Naive thymus-derived CD4-positive, alpha-beta T cell (primary cell): ENCODE measurements at regions not wholly inside any gene's neighbourhood (a gene's known extent, or its start where the extent isn't known, plus 50 kb on each side); places are given as distances from the start of the nearest gene placed in this dataset.

ENCODE experiments used
- ATAC-seq: fragments of 150-1000 bp; cut with Tn5 transposase; 2 replicates; pipeline ENCODE4 v1.10.0; 2021; ENCODE audit warnings: mild to moderate bottlenecking, moderate library complexity
- CTCF ChIA-PET: fragments of 350-600 bp; sonication (Branson Sonifier 250); formaldehyde crosslinking; loops from one replicate; lab custom pipeline; 2021; ENCODE audit warnings: antibody characterized with exemption; lab: Charles Lee
- POLR2A ChIA-PET: fragments of 350-600 bp; sonication (Branson Sonifier 250); formaldehyde crosslinking; loops from one replicate; lab custom pipeline; 2021; ENCODE audit warnings: antibody characterized with exemption, inconsistent platforms; lab: Charles Lee
- DNase-seq, 9 donors: peaks; one replicate each; pipeline versions ENCODE4 v3.0.0 to v3.0.0-alpha.2; 2020 to 2022; ENCODE audit warnings: mixed read lengths in 1 of 9
- H3K27ac ChIP-seq: one replicate; pipeline ENCODE4 v1.7.0; 2013; ENCODE audit warnings: mild to moderate bottlenecking, low read depth, low read length, moderate library complexity
- H3K27me3 ChIP-seq, 2 donors: one replicate each; pipeline ENCODE4 v1.7.0; 2013; ENCODE audit warnings: low read length in 2 of 2, mild to moderate bottlenecking in 2 of 2, moderate library complexity in 2 of 2; ENCODE audit not compliant: control insufficient read depth in 2 of 2, insufficient read depth in 2 of 2
- H3K36me3 ChIP-seq, 3 experiments: 1 replicate in 2 of 3; 2 replicates in 1 of 3; pipeline ENCODE4 v1.7.0; 2013; ENCODE audit warnings: low read length in 3 of 3, mild to moderate bottlenecking in 3 of 3, moderate library complexity in 1 of 3; ENCODE audit not compliant: insufficient read depth in 3 of 3, control insufficient read depth in 2 of 3
- H3K4me1 ChIP-seq, 2 donors: one replicate each; pipeline ENCODE4 v1.7.0; 2013; ENCODE audit warnings: low read length in 2 of 2, mild to moderate bottlenecking in 2 of 2, moderate library complexity in 1 of 2; ENCODE audit not compliant: control insufficient read depth in 2 of 2, insufficient read depth in 2 of 2
- H3K4me3 ChIP-seq: 2 replicates; pipeline ENCODE4 v1.7.0; 2013; ENCODE audit warnings: mild to moderate bottlenecking, low read length
- H3K9me3 ChIP-seq, 3 experiments: 1 replicate in 2 of 3; 2 replicates in 1 of 3; pipeline ENCODE4 v1.7.0; 2013; ENCODE audit warnings: low read length in 3 of 3; ENCODE audit not compliant: control insufficient read depth in 2 of 3
- H3K27ac Mint-ChIP-seq, 9 donors: one replicate each; pipeline ENCODE4 v1.8.0; 2020 to 2022; ENCODE audit warnings: mixed read lengths in 9 of 9, mild to moderate bottlenecking in 8 of 9, moderate library complexity in 5 of 9, inconsistent platforms in 2 of 9
- H3K27me3 Mint-ChIP-seq, 5 donors: one replicate each; pipeline ENCODE4 v1.8.0; 2021 to 2022; ENCODE audit warnings: mixed read lengths in 5 of 5, mild to moderate bottlenecking in 1 of 5
- H3K36me3 Mint-ChIP-seq, 5 donors: one replicate each; pipeline ENCODE4 v1.8.0; 2020 to 2022; ENCODE audit warnings: mixed read lengths in 5 of 5, mild to moderate bottlenecking in 3 of 5, inconsistent platforms in 1 of 5
- H3K4me1 Mint-ChIP-seq, 7 donors: one replicate each; pipeline ENCODE4 v1.8.0; 2020 to 2022; ENCODE audit warnings: mixed read lengths in 7 of 7, mild to moderate bottlenecking in 3 of 7, inconsistent platforms in 1 of 7
- H3K4me3 Mint-ChIP-seq, 10 donors: one replicate each; pipeline ENCODE4 v1.8.0; 2020 to 2022; ENCODE audit warnings: mild to moderate bottlenecking in 10 of 10, mixed read lengths in 10 of 10, moderate library complexity in 6 of 10, inconsistent platforms in 2 of 10
- H3K9me3 Mint-ChIP-seq, 11 donors: one replicate each; pipeline ENCODE4 v1.8.0; 2020 to 2022; ENCODE audit warnings: mixed read lengths in 11 of 11, mild to moderate bottlenecking in 4 of 11, inconsistent platforms in 1 of 11, moderate library complexity in 1 of 11
- intact Hi-C, 2 donors: fragments of 100-400 bp; cut with micrococcal nuclease; formaldehyde crosslinking; loops; one replicate each; pipeline ENCODE4 v1.15.1; 2023

- Histone ChIP-seq H3K27me3 (no peaks in the 10 kb centered on the region), H3K27ac (no peak overlapping the region), H3K9me3 (no peaks in the 10 kb centered on the region), H3K36me3 (no peaks in the 10 kb centered on the region), H3K4me1 (no peaks in the 10 kb centered on the region), H3K4me3 (no peak overlapping the region)
- Mint-ChIP-seq H3K9me3 (peaks cover 0 to 2% (median 0%) of the 10 kb centered on the region in 11 donors), H3K27ac (no peak overlapping the region), H3K4me1 (peaks cover 0 to 5% (median 0%) of the 10 kb centered on the region in 7 donors), H3K36me3 (no peaks in the 10 kb centered on the region), H3K27me3 (peaks cover 8 to 36% (median 23%) of the 10 kb centered on the region in 5 donors), H3K4me3 (no peak overlapping the region)
- CTCF ChIA-PET: no interaction called here
- no peak for DNase-seq
- intact Hi-C loops: no loop called here
- ATAC-seq: no peak
- POLR2A ChIA-PET: no interaction called here
Observed at GRCh38 chr6:106799031-106799894, 169.9 kb downstream of the QRSL1 start.

DNA sequence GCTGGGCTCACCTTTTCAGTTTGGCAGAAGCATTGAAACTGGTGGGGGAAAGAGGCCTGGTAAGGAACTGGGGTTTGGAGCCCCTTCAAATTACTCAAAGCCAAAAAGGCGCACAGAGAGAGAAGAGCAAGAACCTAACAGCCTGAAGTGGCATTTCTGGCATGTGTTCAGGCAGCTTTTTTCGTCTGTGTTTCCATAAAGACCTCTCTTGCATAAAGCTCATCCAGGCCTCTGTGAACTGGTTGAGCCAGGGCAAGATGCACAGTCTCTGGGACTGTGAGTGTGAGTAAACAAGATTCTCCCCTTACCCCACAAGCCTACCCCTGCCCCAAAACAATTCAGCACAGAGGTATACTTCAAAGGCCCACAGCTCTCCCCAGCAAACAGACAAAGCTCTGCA lies 167.8 kb downstream of the QRSL1 start:
- peaks cover 18 to 40% (median 35%) of the 10 kb centered on the region in 5 donors for H3K27me3 Mint-ChIP-seq
- no peak overlapping the region for H3K4me3 Mint-ChIP-seq
- intact Hi-C loops: no loop called here
- no peaks in the 10 kb centered on the region for H3K4me1 ChIP-seq
- POLR2A ChIA-PET: no interaction called here
- peaks cover 0 to 5% (median 0%) of the 10 kb centered on the region in 7 donors for H3K4me1 Mint-ChIP-seq
- H3K4me3 ChIP-seq: no peak overlapping the region
- no peak for ATAC-seq
- H3K27me3 ChIP-seq: no peaks in the 10 kb centered on the region
- H3K36me3 Mint-ChIP-seq: no peaks in the 10 kb centered on the region
- CTCF ChIA-PET: no interaction called here
- H3K36me3 ChIP-seq: no peaks in the 10 kb centered on the region
- H3K27ac ChIP-seq: no peak overlapping the region
- no peak overlapping the region for H3K27ac Mint-ChIP-seq
- DNase-seq: no peak
- no peaks in the 10 kb centered on the region for H3K9me3 ChIP-seq
- peaks cover 0 to 2% (median 0%) of the 10 kb centered on the region in 11 donors for H3K9me3 Mint-ChIP-seq

- DNase-seq (no peak), ATAC-seq (no peak)
- no peaks in the 10 kb centered on the region for H3K36me3 ChIP-seq
- peaks cover 0 to 5% (median 0%) of the 10 kb centered on the region in 7 donors for H3K4me1 Mint-ChIP-seq
- no peaks in the 10 kb centered on the region for H3K27me3 ChIP-seq
- H3K27ac ChIP-seq: no peak overlapping the region
- H3K9me3 Mint-ChIP-seq: peaks cover 0 to 2% (median 0%) of the 10 kb centered on the region in 11 donors
- ChIA-PET POLR2A (no interaction called here), CTCF (no interaction called here)
- H3K4me3 ChIP-seq: no peak overlapping the region
- peaks cover 18 to 37% (median 35%) of the 10 kb centered on the region in 5 donors for H3K27me3 Mint-ChIP-seq
- H3K4me3 Mint-ChIP-seq: no peak overlapping the region
- no peak overlapping the region for H3K27ac Mint-ChIP-seq
- H3K36me3 Mint-ChIP-seq: no peaks in the 10 kb centered on the region
- H3K4me1 ChIP-seq: no peaks in the 10 kb centered on the region
- no peaks in the 10 kb centered on the region for H3K9me3 ChIP-seq
- intact Hi-C loops: no loop called here
Observed at GRCh38 chr6:106796781-106797180, 167.4 kb downstream of the QRSL1 start.

- Mint-ChIP-seq H3K4me1 (peaks cover 0 to 3% (median 0%) of the 10 kb centered on the region in 7 donors), H3K27me3 (peaks cover 14 to 35% (median 22%) of the 10 kb centered on the region in 5 donors), H3K4me3 (no peak overlapping the region), H3K27ac (no peak overlapping the region), H3K9me3 (peaks cover 0 to 2% (median 0%) of the 10 kb centered on the region in 11 donors), H3K36me3 (no peaks in the 10 kb centered on the region)
- H3K4me1 ChIP-seq: no peaks in the 10 kb centered on the region
- no peaks in the 10 kb centered on the region for H3K9me3 ChIP-seq
- ATAC-seq: no peak
- H3K4me3 ChIP-seq: no peak overlapping the region
- CTCF ChIA-PET: no interaction called here
- intact Hi-C loops: no loop called here
- no peak overlapping the region for H3K27ac ChIP-seq
- POLR2A ChIA-PET: no interaction called here
- H3K36me3 ChIP-seq: no peaks in the 10 kb centered on the region
- H3K27me3 ChIP-seq: no peaks in the 10 kb centered on the region
- no peak for DNase-seq
Observed at GRCh38 chr6:106794129-106794528, 164.8 kb downstream of the QRSL1 start.

- Mint-ChIP-seq H3K36me3 (no peaks in the 10 kb centered on the region), H3K9me3 (peaks cover 0 to 2% (median 0%) of the 10 kb centered on the region in 11 donors), H3K4me1 (no peaks in the 10 kb centered on the region), H3K27me3 (peaks cover 12 to 34% (median 18%) of the 10 kb centered on the region in 5 donors), H3K4me3 (no peak overlapping the region), H3K27ac (no peak overlapping the region)
- Histone ChIP-seq H3K27ac (no peak overlapping the region), H3K4me1 (no peaks in the 10 kb centered on the region), H3K9me3 (no peaks in the 10 kb centered on the region), H3K4me3 (no peak overlapping the region), H3K36me3 (no peaks in the 10 kb centered on the region), H3K27me3 (no peaks in the 10 kb centered on the region)
- POLR2A ChIA-PET: no interaction called here
- ATAC-seq (no peak), DNase-seq (no peak)
- CTCF ChIA-PET: no interaction called here
- intact Hi-C loops: no loop called here
Observed at GRCh38 chr6:106792536-106793236, 163.3 kb downstream of the QRSL1 start.

DNA sequence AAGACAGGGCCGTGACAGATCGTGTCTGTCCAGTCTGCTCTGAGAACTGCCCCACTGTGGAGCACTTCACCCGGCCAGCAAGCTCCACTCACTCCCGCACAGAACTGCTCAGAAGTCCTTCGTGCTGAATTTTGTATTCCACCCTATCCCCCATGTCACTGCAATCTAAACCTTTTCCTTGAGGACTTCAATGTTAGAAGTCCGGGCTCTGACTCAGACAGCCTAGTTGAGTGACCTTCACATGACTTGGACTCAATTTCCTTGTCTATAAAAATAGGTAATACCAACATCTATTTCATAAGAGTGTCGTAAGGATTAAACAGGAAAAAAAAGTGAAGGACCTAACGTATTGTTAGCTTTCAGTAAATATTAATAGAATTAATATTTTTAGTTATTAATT lies 161.6 kb downstream of the QRSL1 start:
- no peak overlapping the region for H3K27ac ChIP-seq
- H3K4me3 ChIP-seq: no peak overlapping the region
- DNase-seq (no peak), ATAC-seq (no peak)
- Mint-ChIP-seq H3K4me1 (no peaks in the 10 kb centered on the region), H3K27me3 (peaks cover 10 to 30% (median 16%) of the 10 kb centered on the region in 5 donors), H3K27ac (no peak overlapping the region), H3K4me3 (no peak overlapping the region), H3K9me3 (peaks cover 0 to 2% (median 0%) of the 10 kb centered on the region in 11 donors), H3K36me3 (no peaks in the 10 kb centered on the region)
- POLR2A ChIA-PET: no interaction called here
- CTCF ChIA-PET: interaction anchor here (0.6 kb wide), 1 partner anchor 126 kb away, joined by 3 read pairs; no protein-coding TSS in a partner anchor
- H3K4me1 ChIP-seq: no peaks in the 10 kb centered on the region
- no peaks in the 10 kb centered on the region for H3K36me3 ChIP-seq
- intact Hi-C loops: no loop called here
- no peaks in the 10 kb centered on the region for H3K9me3 ChIP-seq
- H3K27me3 ChIP-seq: no peaks in the 10 kb centered on the region
